Hematopoietic multipotent progenitor cell treated with erythropoietin and hydrocortisone succinate and interleukin-3 and kit ligand, for 17 days (in vitro differentiated cells): ENCODE measurements at regions not wholly inside any gene's neighbourhood (a gene's known extent, or its start where the extent isn't known, plus 50 kb on each side); places are given as distances from the start of the nearest gene placed in this dataset.

Source experiments
- DNase-seq: peaks from one replicate; pipeline ENCODE4 v3.0.0-alpha.2; 2015; ENCODE audit warnings: low spot score

GRCh38 chr3:168239287-168239686 is 143.6 kb upstream of the GOLIM4 start:
- DNase-seq, result no peak

- DNase-seq, result no peak
Observed at GRCh38 chr3:168233001-168233400, 137.3 kb upstream of the GOLIM4 start.

GRCh38 chr3:168223085-168223484 is 127.4 kb upstream of the GOLIM4 start:
- DNase-seq, result no peak

DNA sequence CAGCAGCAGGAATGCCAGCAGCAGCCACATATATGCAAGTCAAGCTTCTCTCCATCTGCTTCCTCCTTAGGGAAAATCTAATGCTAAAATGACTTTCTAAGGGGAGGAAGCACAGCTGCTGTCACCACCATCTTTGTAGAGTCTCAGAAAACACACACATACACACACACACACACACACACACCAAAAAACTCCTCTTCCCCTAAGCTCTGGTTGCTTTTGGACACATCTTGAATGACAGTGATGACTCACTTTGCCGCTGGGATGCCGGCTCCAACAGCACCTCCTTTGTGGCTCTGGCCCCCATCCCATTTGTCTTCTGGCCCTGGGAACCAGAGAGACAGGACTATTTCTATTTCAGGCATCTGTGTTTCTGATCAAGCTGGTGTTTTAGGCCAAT is 124.8 kb upstream of the GOLIM4 start:
- DNase-seq, result no peak

- DNase-seq, result no peak
Observed at GRCh38 chr3:168219530-168219929, 123.8 kb upstream of the GOLIM4 start.

GRCh38 chr3:168218600-168218999 is 122.9 kb upstream of the GOLIM4 start:
- no peak for DNase-seq

GRCh38 chr3:168216851-168217250 is 121.1 kb upstream of the GOLIM4 start:
- no peak for DNase-seq

GRCh38 chr3:168213920-168214319 is 118.2 kb upstream of the GOLIM4 start:
- DNase-seq, result no peak

- DNase-seq, result no peak
Observed at GRCh38 chr3:168212664-168213285, 117.1 kb upstream of the GOLIM4 start.

GRCh38 chr3:168205451-168205850 is 109.7 kb upstream of the GOLIM4 start:
- no peak for DNase-seq

DNA sequence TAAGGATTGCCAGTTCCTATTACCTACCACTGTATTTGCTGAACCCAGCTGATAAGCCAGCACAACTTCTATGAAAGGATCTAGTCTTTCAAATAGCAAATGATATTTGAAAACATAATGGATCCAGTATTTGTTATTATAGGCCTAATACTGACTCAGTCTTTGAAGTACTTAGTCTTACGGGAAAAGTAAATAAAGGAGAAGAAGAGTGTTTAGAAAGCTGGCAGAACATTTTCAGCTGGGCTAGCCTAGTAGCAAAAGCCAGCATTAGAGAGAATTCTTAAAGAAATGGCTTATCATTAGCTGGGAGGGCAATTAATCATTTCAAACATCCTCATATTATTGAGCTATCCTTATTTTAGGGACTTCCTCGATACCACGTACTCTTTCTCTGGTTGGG is 101.4 kb upstream of the GOLIM4 start:
- DNase-seq, result no peak

- no peak for DNase-seq
Observed at GRCh38 chr3:168191856-168192255, 96.1 kb upstream of the GOLIM4 start.

DNA sequence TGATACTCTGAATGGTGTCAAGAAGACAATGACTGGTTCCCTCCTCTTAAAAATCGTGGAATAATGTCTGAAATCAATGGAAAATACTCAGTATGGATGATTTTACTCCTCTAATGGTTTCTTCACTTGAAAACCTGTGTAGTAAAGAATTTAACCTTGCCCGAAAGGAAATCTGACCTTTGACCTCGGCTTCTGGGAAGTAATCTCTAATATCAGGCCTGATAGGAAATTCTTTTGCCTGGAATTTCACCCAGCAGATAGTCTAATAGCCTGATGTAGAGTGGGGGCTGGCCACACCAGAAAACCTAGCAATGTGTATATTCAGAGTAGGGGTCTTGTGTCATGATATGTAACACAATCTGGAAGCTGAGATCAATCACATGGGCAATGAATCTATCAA is 91.5 kb upstream of the GOLIM4 start:
- no peak for DNase-seq

- DNase-seq, result no peak
Observed at GRCh38 chr3:168186293-168186983, 90.7 kb upstream of the GOLIM4 start.

DNA sequence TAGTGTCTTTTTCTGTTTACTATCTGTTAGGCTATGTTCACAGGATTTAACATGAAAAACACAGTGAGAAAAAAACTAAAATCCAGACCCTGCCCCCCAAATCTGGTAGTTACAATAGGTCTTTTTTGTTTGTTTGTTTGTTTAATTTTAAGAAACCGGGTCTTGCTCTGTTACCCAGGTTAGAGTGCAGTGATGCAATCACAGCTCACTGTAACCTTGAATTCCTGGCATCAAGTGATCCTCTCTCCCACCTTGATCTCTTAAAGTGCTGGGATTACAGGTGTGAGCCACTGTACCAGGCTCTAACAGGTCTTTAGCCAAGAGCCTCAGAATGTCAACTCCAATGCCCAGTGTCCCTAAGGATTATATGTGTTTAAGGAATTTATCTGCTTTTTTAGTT is 88.0 kb upstream of the GOLIM4 start:
- DNase-seq, result no peak

DNA sequence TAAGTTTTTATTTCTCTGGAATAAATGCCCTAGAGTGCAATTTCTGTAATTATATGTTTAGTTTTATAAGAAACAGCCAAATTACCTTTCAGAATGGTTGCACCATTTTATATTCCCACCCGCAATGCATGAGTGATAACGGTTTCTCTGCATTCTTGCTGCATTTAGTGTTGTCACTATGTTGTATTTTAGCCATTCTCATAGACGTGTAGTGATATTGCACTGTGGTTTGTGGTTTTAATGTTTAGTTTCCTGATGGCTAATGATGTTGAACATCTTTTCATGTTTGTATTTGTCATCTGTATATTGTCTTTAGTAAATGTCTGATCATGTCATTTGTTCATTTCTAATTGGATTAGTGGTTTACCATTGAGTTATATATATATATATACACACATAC is 73.0 kb upstream of the GOLIM4 start:
- DNase-seq, result no peak

DNA sequence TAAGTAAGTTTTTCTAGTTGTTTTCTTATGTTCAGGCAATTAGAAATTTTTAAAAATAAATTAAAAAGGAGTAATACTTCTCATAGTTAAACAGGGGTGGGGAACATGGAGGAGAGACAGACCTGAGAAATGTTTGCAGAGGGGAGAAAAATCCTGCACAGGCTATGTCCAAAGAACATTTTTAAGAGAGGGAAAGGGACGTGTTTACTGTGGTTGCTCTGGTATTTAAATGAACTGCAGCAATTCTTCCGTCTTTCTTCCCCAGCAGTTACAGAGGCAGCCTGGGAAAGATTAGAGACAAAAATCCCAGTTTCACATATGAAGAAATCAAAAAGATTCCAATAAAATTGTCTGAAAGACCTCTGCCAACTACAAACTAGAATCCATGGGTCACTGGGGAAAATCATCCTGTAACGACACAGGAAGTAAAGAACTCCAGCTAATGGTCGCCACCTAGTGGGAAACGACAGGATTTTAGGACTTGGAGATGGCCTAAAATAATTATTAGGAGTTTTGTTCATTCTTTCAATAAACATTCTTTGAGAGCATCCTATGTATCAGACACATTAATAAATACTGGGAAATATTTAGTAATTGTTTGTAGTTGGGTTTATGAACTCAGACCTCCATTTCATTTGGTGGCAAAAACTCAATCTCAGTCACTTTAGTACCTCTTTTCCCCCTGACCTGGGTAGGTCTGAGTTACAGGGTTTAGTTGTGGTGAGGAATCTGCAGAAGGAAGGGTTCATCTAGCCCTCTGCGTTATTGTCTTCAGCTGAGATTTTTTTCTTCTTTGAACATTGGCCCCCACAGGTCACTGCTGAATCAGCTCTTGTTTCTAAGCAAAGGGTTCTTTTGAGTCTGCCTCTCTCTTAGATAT is 69.9 kb upstream of the GOLIM4 start:
- DNase-seq, result peak; percentile 64

- DNase-seq, result no peak
Observed at GRCh38 chr3:168162172-168162571, 66.4 kb upstream of the GOLIM4 start.

GRCh38 chr3:168161696-168162095 is 66.0 kb upstream of the GOLIM4 start:
- no peak for DNase-seq

DNA sequence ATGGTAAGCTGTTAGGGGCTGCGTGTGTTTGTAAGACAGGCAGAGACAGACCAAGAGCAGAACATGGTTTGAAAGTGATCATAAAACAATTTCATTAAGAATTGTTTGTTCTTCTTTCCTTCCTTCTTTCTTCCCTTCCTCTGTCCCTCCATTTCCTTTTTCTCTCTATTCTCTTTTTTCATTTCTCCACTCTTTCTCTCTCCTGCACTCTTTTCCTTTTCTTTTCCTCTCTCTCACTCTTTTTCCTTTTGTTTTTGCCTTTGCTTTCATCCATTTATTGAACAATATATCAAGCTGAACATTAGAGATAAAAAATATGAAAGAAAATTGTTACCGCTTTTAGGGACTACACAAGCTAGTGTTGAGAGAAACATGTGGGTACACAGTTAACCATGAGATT is 62.2 kb upstream of the GOLIM4 start:
- no peak for DNase-seq

DNA sequence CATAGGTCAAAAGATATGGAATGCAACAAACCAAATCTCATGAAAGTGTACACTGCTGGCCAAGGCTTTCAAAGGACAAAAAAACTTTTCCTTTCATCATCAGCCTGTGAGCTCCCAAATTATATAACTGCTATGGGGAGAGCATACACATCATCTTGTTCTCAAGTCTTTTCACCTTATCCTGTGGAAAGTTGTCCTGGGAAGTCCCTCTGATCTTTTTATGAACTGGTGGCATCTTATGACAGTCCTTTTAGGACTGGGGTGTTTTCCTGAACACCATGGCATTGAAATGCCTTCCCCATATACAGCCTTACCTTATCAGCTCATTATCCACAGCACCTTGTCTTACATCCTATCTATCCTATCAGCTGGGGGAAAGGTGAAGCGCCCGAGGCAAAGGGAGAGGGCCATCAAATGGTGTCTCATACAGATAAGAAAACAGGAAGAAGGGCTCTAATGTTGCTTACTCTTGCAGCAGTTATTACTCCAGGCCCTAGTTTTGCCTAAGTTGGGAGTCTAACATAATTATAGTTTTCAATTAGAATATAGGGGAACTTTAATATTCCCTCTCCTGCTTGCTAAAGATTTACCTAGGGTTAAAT is 61.5 kb upstream of the GOLIM4 start:
- peak; percentile 14 for DNase-seq

DNA sequence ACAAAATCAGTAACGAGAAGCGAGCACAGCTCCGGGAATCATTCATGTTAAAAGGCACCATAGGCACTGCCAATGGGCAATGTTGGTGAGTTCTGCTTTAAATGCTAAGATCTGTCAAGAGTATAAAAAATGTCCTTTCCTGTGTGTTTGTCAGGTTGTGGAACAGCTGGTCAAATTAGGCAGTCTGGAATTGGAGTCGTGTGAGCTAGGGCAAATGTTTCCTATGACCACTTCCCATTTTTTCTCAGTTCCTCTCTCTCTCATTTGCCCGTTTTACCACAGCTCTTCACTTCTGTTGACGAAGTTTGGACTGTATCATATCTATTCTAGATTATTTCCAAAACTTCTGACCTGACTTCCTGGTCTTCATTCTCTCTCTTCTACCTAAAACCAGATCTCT is 60.8 kb upstream of the GOLIM4 start:
- DNase-seq, result no peak

GRCh38 chr3:168155303-168155702 is 59.6 kb upstream of the GOLIM4 start:
- no peak for DNase-seq
